Body of pancreas (tissue), 4 donors: ENCODE measurements at regions not wholly inside any gene's neighbourhood (a gene's known extent, or its start where the extent isn't known, plus 50 kb on each side); places are given as distances from the start of the nearest gene placed in this dataset.
"Not testable (repeated sequence)": the region's sequence is repeated elsewhere in the genome, so short reads cannot be mapped to it uniquely, and the experiment has no call there.

Source experiments
- POLR2A ChIP-seq, 3 donors: fragments of 450-650 bp; IDR thresholded peaks; one replicate each; pipeline ENCODE4 v1.6.1; 2016; ENCODE audit warnings: antibody characterized with exemption in 3 of 3, mild to moderate bottlenecking in 2 of 3
- TF ChIP-seq, protein P1 (sequence below), 7 experiments: fragments of 450-650 bp in 4 of 7; fragments of 200-600 bp in 3 of 7; sonication (generic) in 3 of 7; IDR thresholded peaks; one replicate each; pipeline ENCODE4 v1.5.1; 2016 to 2019; ENCODE audit warnings: antibody characterized with exemption in 7 of 7

DNA sequence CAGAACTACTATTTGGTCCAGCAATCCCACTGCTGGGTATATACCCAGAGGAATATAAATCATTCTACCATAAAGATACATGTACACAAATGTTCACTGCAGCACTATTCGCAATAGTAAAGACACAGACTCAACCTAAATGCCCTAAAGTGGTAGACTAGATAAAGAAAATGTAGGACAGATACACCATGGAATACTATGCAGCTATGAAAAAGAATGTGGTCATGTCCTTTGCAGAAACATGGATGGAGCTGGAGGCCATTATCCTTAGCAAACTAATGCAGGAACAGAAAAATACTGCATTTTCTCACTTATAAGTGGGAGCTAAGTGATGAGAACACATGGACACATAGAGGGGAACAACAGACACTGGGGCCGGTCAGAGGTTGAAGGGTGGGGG, 248.4 kb upstream of the KCNG1 start:
- TF ChIP-seq, protein P1, sequence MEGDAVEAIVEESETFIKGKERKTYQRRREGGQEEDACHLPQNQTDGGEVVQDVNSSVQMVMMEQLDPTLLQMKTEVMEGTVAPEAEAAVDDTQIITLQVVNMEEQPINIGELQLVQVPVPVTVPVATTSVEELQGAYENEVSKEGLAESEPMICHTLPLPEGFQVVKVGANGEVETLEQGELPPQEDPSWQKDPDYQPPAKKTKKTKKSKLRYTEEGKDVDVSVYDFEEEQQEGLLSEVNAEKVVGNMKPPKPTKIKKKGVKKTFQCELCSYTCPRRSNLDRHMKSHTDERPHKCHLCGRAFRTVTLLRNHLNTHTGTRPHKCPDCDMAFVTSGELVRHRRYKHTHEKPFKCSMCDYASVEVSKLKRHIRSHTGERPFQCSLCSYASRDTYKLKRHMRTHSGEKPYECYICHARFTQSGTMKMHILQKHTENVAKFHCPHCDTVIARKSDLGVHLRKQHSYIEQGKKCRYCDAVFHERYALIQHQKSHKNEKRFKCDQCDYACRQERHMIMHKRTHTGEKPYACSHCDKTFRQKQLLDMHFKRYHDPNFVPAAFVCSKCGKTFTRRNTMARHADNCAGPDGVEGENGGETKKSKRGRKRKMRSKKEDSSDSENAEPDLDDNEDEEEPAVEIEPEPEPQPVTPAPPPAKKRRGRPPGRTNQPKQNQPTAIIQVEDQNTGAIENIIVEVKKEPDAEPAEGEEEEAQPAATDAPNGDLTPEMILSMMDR (IDR thresholded peaks at IDR 0.05) = not testable (repeated sequence)
- not testable (repeated sequence) for TF ChIP-seq POLR2A (IDR thresholded peaks at IDR 0.05)
